Parathyroid adenoma (tissue), 2 donors: ENCODE measurements at regions not wholly inside any gene's neighbourhood (a gene's known extent, or its start where the extent isn't known, plus 50 kb on each side); places are given as distances from the start of the nearest gene placed in this dataset.

Experiments
- H2AFZ ChIP-seq: fragments of 300-600 bp; sonication (generic); one replicate; pipeline ENCODE4 v1.7.0; 2017; ENCODE audit warnings: antibody characterized with exemption, mild to moderate bottlenecking
- H3K27ac ChIP-seq: fragments of 300-600 bp; sonication (generic); one replicate; pipeline ENCODE4 v1.7.0; 2017
- H3K27me3 ChIP-seq: fragments of 300-600 bp; sonication (generic); one replicate; pipeline ENCODE4 v1.7.0; 2017; ENCODE audit warnings: low read length; ENCODE audit not compliant: control insufficient read depth, insufficient read depth
- H3K36me3 ChIP-seq: fragments of 300-600 bp; sonication (generic); one replicate; pipeline ENCODE4 v1.7.0; 2017; ENCODE audit warnings: low read length; ENCODE audit not compliant: control insufficient read depth, insufficient read depth
- H3K4me1 ChIP-seq: fragments of 300-600 bp; sonication (generic); one replicate; pipeline ENCODE4 v1.7.0; 2017; ENCODE audit warnings: control low read depth
- H3K4me2 ChIP-seq: fragments of 300-600 bp; sonication (generic); one replicate; pipeline ENCODE4 v1.7.0; 2017; ENCODE audit warnings: low read length
- H3K4me3 ChIP-seq: fragments of 300-600 bp; sonication (generic); one replicate; pipeline ENCODE4 v1.7.0; 2017; ENCODE audit warnings: low read depth, low read length
- H3K79me2 ChIP-seq: fragments of 300-600 bp; sonication (generic); one replicate; pipeline ENCODE4 v1.7.0; 2017; ENCODE audit warnings: control low read depth
- H3K9ac ChIP-seq: fragments of 300-600 bp; sonication (generic); one replicate; pipeline ENCODE4 v1.7.0; 2017; ENCODE audit warnings: mild to moderate bottlenecking
- H3K9me3 ChIP-seq: fragments of 300-600 bp; sonication (generic); one replicate; pipeline ENCODE4 v1.7.0; 2017; ENCODE audit warnings: low read length; ENCODE audit not compliant: control insufficient read depth
- CTCF ChIP-seq: fragments of 300-600 bp; sonication (generic); IDR thresholded peaks from one replicate; pipeline ENCODE4 v1.7.0; 2017; ENCODE audit warnings: antibody characterized with exemption, mild to moderate bottlenecking
- donor health status: primary hyperparathyroidism.

GRCh38 chr3:35944926-35945710 is 305.8 kb downstream of the ARPP21 start:
- Histone ChIP-seq H3K79me2 (no peaks in the 10 kb centered on the region), H3K27ac (no peak overlapping the region)
- no peak for TF ChIP-seq CTCF

GRCh38 chr3:35946121-35946853 is 307.0 kb downstream of the ARPP21 start:
- no peak overlapping the region for H3K27ac ChIP-seq
- H2AFZ ChIP-seq: no peak overlapping the region
- no peak overlapping the region for H3K4me3 ChIP-seq
- H3K36me3 ChIP-seq: no peaks in the 10 kb centered on the region
- TF ChIP-seq CTCF: peak; percentile 11
- H3K4me2 ChIP-seq: no peak overlapping the region
- H3K4me1 ChIP-seq: no peaks in the 10 kb centered on the region
- H3K27me3 ChIP-seq: no peaks in the 10 kb centered on the region
- H3K9me3 ChIP-seq: no peaks in the 10 kb centered on the region
- no peaks in the 10 kb centered on the region for H3K79me2 ChIP-seq
- no peak overlapping the region for H3K9ac ChIP-seq

More at GRCh38 chr3:35944926-35945710, 305.8 kb downstream of the ARPP21 start:
- Histone ChIP-seq H3K4me2 (no peak overlapping the region), H3K4me1 (no peaks in the 10 kb centered on the region), H3K9ac (no peak overlapping the region), H3K9me3 (no peaks in the 10 kb centered on the region), H2AFZ (peak overlapping the region; percentile 1), H3K36me3 (no peaks in the 10 kb centered on the region), H3K4me3 (no peak overlapping the region), H3K27me3 (no peaks in the 10 kb centered on the region)

GRCh38 chr3:35946854-35947515 is 307.7 kb downstream of the ARPP21 start:
- no peaks in the 10 kb centered on the region for H3K9me3 ChIP-seq
- no peak overlapping the region for H3K4me2 ChIP-seq
- H3K4me3 ChIP-seq: no peak overlapping the region
- H3K79me2 ChIP-seq: no peaks in the 10 kb centered on the region
- no peaks in the 10 kb centered on the region for H3K27me3 ChIP-seq
- no peak for TF ChIP-seq CTCF
- no peak overlapping the region for H3K27ac ChIP-seq
- no peak overlapping the region for H2AFZ ChIP-seq
- H3K9ac ChIP-seq: no peak overlapping the region
- no peaks in the 10 kb centered on the region for H3K36me3 ChIP-seq
- H3K4me1 ChIP-seq: no peaks in the 10 kb centered on the region

GRCh38 chr3:35950021-35950420 is 310.7 kb downstream of the ARPP21 start:
- Histone ChIP-seq H3K79me2 (no peaks in the 10 kb centered on the region), H3K36me3 (no peaks in the 10 kb centered on the region), H3K27ac (no peak overlapping the region), H3K9me3 (no peaks in the 10 kb centered on the region), H3K27me3 (no peaks in the 10 kb centered on the region), H2AFZ (no peak overlapping the region), H3K9ac (no peak overlapping the region), H3K4me2 (no peak overlapping the region), H3K4me3 (no peak overlapping the region), H3K4me1 (no peaks in the 10 kb centered on the region)
- TF ChIP-seq CTCF: no peak
